ENCODE measurements at regions not wholly inside any gene's neighbourhood (a gene's known extent, or its start where the extent isn't known, plus 50 kb on each side); places are given as distances from the start of the nearest gene placed in this dataset.

- no peak for TF ChIP-seq POLR2AphosphoS5 (IDR thresholded peaks at IDR 0.05; ENCODE audit: low read depth, low read length)
- no peak for TF ChIP-seq REST (IDR thresholded peaks at IDR 0.05; ENCODE audit: insufficient read depth in 1 of 2, low read depth in 2 of 2, low read length in 2 of 2)
Measured at GRCh38 chr15:88748651-88749050, 54.6 kb upstream of the ACAN start.
